ENCODE measurements at regions not wholly inside any gene's neighbourhood (a gene's known extent, or its start where the extent isn't known, plus 50 kb on each side); places are given as distances from the start of the nearest gene placed in this dataset.

DNA sequence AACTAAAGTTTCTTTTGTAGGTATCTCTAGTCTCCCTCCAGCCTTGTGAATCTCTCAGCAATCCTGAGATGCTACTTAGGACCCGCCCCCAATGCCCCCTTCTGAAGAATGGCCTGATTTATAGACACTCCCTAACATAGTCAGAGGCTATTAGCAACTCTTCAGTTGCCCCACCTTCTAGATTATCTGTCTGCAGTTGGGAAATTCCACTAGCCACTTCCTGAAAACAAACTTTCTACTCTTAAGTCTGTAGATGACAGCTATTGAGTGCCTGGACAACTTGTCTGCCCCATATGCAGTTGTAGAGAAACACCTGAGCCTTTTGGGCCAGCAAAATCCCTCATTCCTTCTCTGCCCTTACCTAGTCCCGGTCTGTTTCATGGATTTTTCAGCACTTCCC lies 188.2 kb upstream of the PREP start:
- no peak for TF ChIP-seq EZH2 (IDR thresholded peaks at IDR 0.05)
- TF ChIP-seq, protein P1, sequence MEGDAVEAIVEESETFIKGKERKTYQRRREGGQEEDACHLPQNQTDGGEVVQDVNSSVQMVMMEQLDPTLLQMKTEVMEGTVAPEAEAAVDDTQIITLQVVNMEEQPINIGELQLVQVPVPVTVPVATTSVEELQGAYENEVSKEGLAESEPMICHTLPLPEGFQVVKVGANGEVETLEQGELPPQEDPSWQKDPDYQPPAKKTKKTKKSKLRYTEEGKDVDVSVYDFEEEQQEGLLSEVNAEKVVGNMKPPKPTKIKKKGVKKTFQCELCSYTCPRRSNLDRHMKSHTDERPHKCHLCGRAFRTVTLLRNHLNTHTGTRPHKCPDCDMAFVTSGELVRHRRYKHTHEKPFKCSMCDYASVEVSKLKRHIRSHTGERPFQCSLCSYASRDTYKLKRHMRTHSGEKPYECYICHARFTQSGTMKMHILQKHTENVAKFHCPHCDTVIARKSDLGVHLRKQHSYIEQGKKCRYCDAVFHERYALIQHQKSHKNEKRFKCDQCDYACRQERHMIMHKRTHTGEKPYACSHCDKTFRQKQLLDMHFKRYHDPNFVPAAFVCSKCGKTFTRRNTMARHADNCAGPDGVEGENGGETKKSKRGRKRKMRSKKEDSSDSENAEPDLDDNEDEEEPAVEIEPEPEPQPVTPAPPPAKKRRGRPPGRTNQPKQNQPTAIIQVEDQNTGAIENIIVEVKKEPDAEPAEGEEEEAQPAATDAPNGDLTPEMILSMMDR (IDR thresholded peaks at IDR 0.05): no peak

Data from neural progenitor cell (in vitro differentiated cells).